H1 (cell line): ENCODE measurements at regions not wholly inside any gene's neighbourhood (a gene's known extent, or its start where the extent isn't known, plus 50 kb on each side); places are given as distances from the start of the nearest gene placed in this dataset.
A peak's percentile ranks its signal among the peaks of the same experiment; 100 is the strongest.

Source experiments
- CTCF ChIA-PET: fragments of 300-600 bp; sonication (Branson Sonifier 250); formaldehyde crosslinking; loops from one replicate; lab custom pipeline; 2021; ENCODE audit not compliant: partially characterized antibody; lab: Charles Lee
- POLR2A ChIA-PET: fragments of 300-600 bp; sonication (Branson Sonifier 250); formaldehyde crosslinking; loops from one replicate; lab custom pipeline; 2021; ENCODE audit warnings: inconsistent platforms; ENCODE audit not compliant: partially characterized antibody; lab: Charles Lee
- DNase-seq, 2 experiments: peaks; one replicate each; pipeline versions ENCODE4 v3.0.0 to v3.0.0-alpha.2; 2010 to 2022; ENCODE audit warnings: low spot score in 2 of 2, low read depth in 1 of 2, mixed read lengths in 1 of 2
- FAIRE-seq: peaks from 2 replicates; lab custom pipeline; 2011; peaks lifted over from hg19 to GRCh38; lab: Jason Lieb, UNC
- H2AFZ ChIP-seq: 2 replicates; pipeline ENCODE4 v1.8.1; 2012; ENCODE audit warnings: low read length, inconsistent platforms
- H2AK5ac ChIP-seq: 2 replicates; pipeline ENCODE4 v1.6.1; 2013; ENCODE audit warnings: low read depth, low read length
- H2BK120ac ChIP-seq: replicated peaks from 2 replicates; pipeline ENCODE3; 2013; ENCODE audit warnings: low read depth, low read length, inconsistent platforms
- H2BK12ac ChIP-seq: 2 replicates; pipeline ENCODE4 v1.6.1; 2013; ENCODE audit warnings: low read depth, low read length
- H2BK15ac ChIP-seq: 2 replicates; pipeline ENCODE4 v1.6.1; 2013; ENCODE audit warnings: low read length
- H2BK20ac ChIP-seq: 2 replicates; pipeline ENCODE4 v1.6.1; 2013; ENCODE audit warnings: low read length
- H2BK5ac ChIP-seq: 2 replicates; pipeline ENCODE4 v1.6.1; 2013; ENCODE audit warnings: low read depth, low read length
- H3K14ac ChIP-seq: 2 replicates; pipeline ENCODE4 v1.6.1; 2013; ENCODE audit warnings: inconsistent platforms; ENCODE audit not compliant: insufficient read length
- H3K18ac ChIP-seq: 2 replicates; pipeline ENCODE4 v1.6.1; 2013; ENCODE audit warnings: low read length; ENCODE audit errors: extremely low read depth
- H3K23ac ChIP-seq: 2 replicates; pipeline ENCODE4 v1.6.1; 2013; ENCODE audit warnings: inconsistent platforms; ENCODE audit not compliant: insufficient read length
- H3K23me2 ChIP-seq: 2 replicates; pipeline ENCODE4 v1.6.1; 2013; ENCODE audit warnings: low read depth, low read length
- H3K27ac ChIP-seq: 2 replicates; pipeline ENCODE4 v1.6.1; 2011; ENCODE audit warnings: low read depth, low read length, inconsistent platforms
- H3K27me3 ChIP-seq, 4 experiments: replicated peaks in 1 of 4; 1 replicate in 1 of 4; 2 replicates in 3 of 4; pipeline versions ENCODE4 v1.6.1 to v1.8.1; 2011 to 2013; ENCODE audit warnings: low read length in 3 of 4, mild to moderate bottlenecking in 3 of 4, inconsistent platforms in 2 of 4, mixed read lengths in 2 of 4, moderate library complexity in 1 of 4; ENCODE audit not compliant: control insufficient read depth in 3 of 4, insufficient read depth in 3 of 4; ENCODE audit errors: extremely low read depth in 1 of 4
- H3K36me3 ChIP-seq, 4 experiments: 2 replicates each; pipeline versions ENCODE4 v1.6.1 to v1.8.1; 2011 to 2013; ENCODE audit warnings: mild to moderate bottlenecking in 4 of 4, low read length in 3 of 4, moderate library complexity in 2 of 4, control low read depth in 1 of 4, inconsistent platforms in 1 of 4; ENCODE audit not compliant: insufficient read depth in 4 of 4, control insufficient read depth in 2 of 4
- H3K4ac ChIP-seq: replicated peaks from 2 replicates; pipeline ENCODE3; 2013; ENCODE audit warnings: low read length, low read depth, mixed read lengths, inconsistent platforms; ENCODE audit not compliant: insufficient read length
- H3K4me1 ChIP-seq, 4 experiments: replicated peaks in 1 of 4; 1 replicate in 1 of 4; 2 replicates in 3 of 4; pipeline versions ENCODE4 v1.6.1 to v1.8.1; 2011 to 2013; ENCODE audit warnings: low read length in 3 of 4, inconsistent platforms in 2 of 4, mixed read lengths in 1 of 4; ENCODE audit not compliant: insufficient read depth in 4 of 4, control insufficient read depth in 3 of 4
- H3K4me2 ChIP-seq, 2 experiments: 2 replicates each; pipeline versions ENCODE4 v1.6.1 to v1.8.1; 2011 to 2013; ENCODE audit warnings: low read depth in 2 of 2, low read length in 2 of 2, control low read depth in 1 of 2, inconsistent platforms in 1 of 2, mild to moderate bottlenecking in 1 of 2; ENCODE audit not compliant: insufficient read depth in 1 of 2
- H3K4me3 ChIP-seq, 4 experiments: fragments of 200-600, 300-600 bp in 1 of 4; sonication (generic), shearing (Covaris generic), sonication (Bioruptor Twin) in 1 of 4; 2 replicates each; pipeline versions ENCODE4 v1.5.1 to v1.8.1; 2011 to 2016; ENCODE audit warnings: low read length in 4 of 4, low read depth in 3 of 4, control low read depth in 2 of 4, inconsistent platforms in 2 of 4, mild to moderate bottlenecking in 2 of 4, mixed read lengths in 1 of 4, moderate library complexity in 1 of 4; ENCODE audit not compliant: insufficient read depth in 2 of 4; ENCODE audit errors: extremely low read depth in 1 of 4
- H3K56ac ChIP-seq: replicated peaks from 2 replicates; pipeline ENCODE3; 2013; ENCODE audit warnings: low read depth, mild to moderate bottlenecking, mixed read lengths, low read length, inconsistent platforms; ENCODE audit not compliant: insufficient read length
- H3K79me1 ChIP-seq: 2 replicates; pipeline ENCODE4 v1.6.1; 2013; ENCODE audit warnings: low read depth, low read length, control low read depth
- H3K79me2 ChIP-seq, 2 experiments: 2 replicates each; pipeline versions ENCODE4 v1.6.1 to v1.8.1; 2012 to 2013; ENCODE audit warnings: low read length in 2 of 2, mild to moderate bottlenecking in 2 of 2, inconsistent platforms in 1 of 2; ENCODE audit not compliant: insufficient read depth in 2 of 2, control insufficient read depth in 1 of 2
- H3K9ac ChIP-seq, 4 experiments: replicated peaks in 1 of 4; 1 replicate in 1 of 4; 2 replicates in 3 of 4; pipeline versions ENCODE4 v1.6.1 to v1.8.1; 2011 to 2013; ENCODE audit warnings: low read depth in 3 of 4, low read length in 3 of 4, control low read depth in 2 of 4, mild to moderate bottlenecking in 2 of 4, moderate library complexity in 2 of 4, inconsistent platforms in 1 of 4; ENCODE audit errors: extremely low read depth in 1 of 4
- H3K9me3 ChIP-seq, 2 experiments: 2 replicates each; pipeline versions ENCODE4 v1.6.1 to v1.8.1; 2012 to 2013; ENCODE audit warnings: mild to moderate bottlenecking in 2 of 2, moderate library complexity in 2 of 2, control low read depth in 1 of 2, inconsistent platforms in 1 of 2, low read depth in 1 of 2, low read length in 1 of 2, mixed read lengths in 1 of 2; ENCODE audit not compliant: insufficient read depth in 2 of 2
- H4K20me1 ChIP-seq, 2 experiments: replicated peaks in 1 of 2; 2 replicates each; pipeline versions ENCODE3 to v1.8.1; 2011 to 2013; ENCODE audit warnings: inconsistent platforms in 2 of 2, low read length in 2 of 2, mild to moderate bottlenecking in 1 of 2; ENCODE audit not compliant: insufficient read depth in 2 of 2, control insufficient read depth in 1 of 2
- H4K5ac ChIP-seq: 2 replicates; pipeline ENCODE4 v1.6.1; 2013; ENCODE audit warnings: low read length, low read depth, mixed read lengths, inconsistent platforms; ENCODE audit not compliant: insufficient read length
- H4K8ac ChIP-seq: 2 replicates; pipeline ENCODE4 v1.8.0; 2013; ENCODE audit warnings: mild to moderate bottlenecking, moderate library complexity, low read length, inconsistent platforms; ENCODE audit not compliant: insufficient read depth; ENCODE audit errors: extremely low read depth
- H4K91ac ChIP-seq: replicated peaks from 2 replicates; pipeline ENCODE3; 2013; ENCODE audit warnings: low read length, mixed read lengths, inconsistent platforms; ENCODE audit not compliant: insufficient read length
- BACH1 ChIP-seq: IDR thresholded peaks from 2 replicates; pipeline ENCODE4 v1.6.1; 2012; ENCODE audit warnings: low read length, improper control_type of control experiment
- CREB1 ChIP-seq: IDR thresholded peaks from 2 replicates; pipeline ENCODE4 v1.6.1; 2012; ENCODE audit warnings: inconsistent platforms
- EGR1 ChIP-seq: IDR thresholded peaks from 2 replicates; pipeline ENCODE4 v1.6.1; 2011; ENCODE audit warnings: low read depth, low read length, borderline replicate concordance
- EP300 ChIP-seq, 2 experiments: IDR thresholded peaks; 1 replicate in 1 of 2; 2 replicates in 1 of 2; pipeline ENCODE4 v1.6.1; 2011 to 2012; ENCODE audit warnings: low read depth in 2 of 2, low read length in 2 of 2, mild to moderate bottlenecking in 2 of 2, borderline replicate concordance in 1 of 2, inconsistent platforms in 1 of 2, moderate library complexity in 1 of 2
- EZH2 ChIP-seq: fragments of 200-600 bp; sonication (generic); IDR thresholded peaks from 2 replicates; pipeline ENCODE4 v1.7.1; 2012; ENCODE audit warnings: low read depth, mild to moderate bottlenecking, moderate library complexity, low read length, inconsistent platforms; ENCODE audit not compliant: severe bottlenecking
- HDAC2 ChIP-seq, 2 experiments: fragments of 300-600 bp in 1 of 2; sonication (generic) in 1 of 2; IDR thresholded peaks; 2 replicates each; pipeline ENCODE4 v1.6.1; 2011 to 2012; ENCODE audit warnings: low read depth in 2 of 2, low read length in 2 of 2, mild to moderate bottlenecking in 2 of 2, moderate library complexity in 2 of 2, borderline replicate concordance in 1 of 2, inconsistent platforms in 1 of 2
- HDAC6 ChIP-seq: IDR thresholded peaks from one replicate; pipeline ENCODE4 v1.7.1; 2012; ENCODE audit warnings: low read depth, mild to moderate bottlenecking, inconsistent platforms, low read length, moderate library complexity
- JUND ChIP-seq: IDR thresholded peaks from 2 replicates; pipeline ENCODE4 v1.6.1; 2011; ENCODE audit warnings: mild to moderate bottlenecking, improper control_type of control experiment, low read length
- KDM4A ChIP-seq: IDR thresholded peaks from one replicate; pipeline ENCODE4 v1.7.1; 2012; ENCODE audit warnings: low read depth, mild to moderate bottlenecking, moderate library complexity, low read length, inconsistent platforms; ENCODE audit not compliant: severe bottlenecking
- POLR2AphosphoS5 ChIP-seq: IDR thresholded peaks from 2 replicates; pipeline ENCODE4 v1.6.1; 2011; ENCODE audit warnings: low read depth, low read length
- SIRT6 ChIP-seq: IDR thresholded peaks from one replicate; pipeline ENCODE4 v1.7.1; 2012; ENCODE audit warnings: low read length, inconsistent platforms
- TCF12 ChIP-seq: IDR thresholded peaks from 2 replicates; pipeline ENCODE4 v1.6.1; 2011; ENCODE audit warnings: low read depth, mild to moderate bottlenecking, low read length
- WGBS, 2 experiments: shearing (Covaris generic) in 1 of 2; methylation state at CpG; one replicate each; pipeline versions ENCODE4 v1.1.6 to v1.1.7; 2013 to 2015; ENCODE audit warnings: low lambda C conversion rate in 2 of 2, mixed read lengths in 2 of 2, inconsistent platforms in 1 of 2, low coverage in 1 of 2, missing lambda C conversion rate in 1 of 2; ENCODE audit not compliant: insufficient replicate concordance in 2 of 2, insufficient coverage in 1 of 2, insufficient read length in 1 of 2; ENCODE audit errors: extremely low coverage in 1 of 2, missing lambda C conversion rate in 1 of 2; 5-methylcytosine and 5-hydroxymethylcytosine counted together
- TF ChIP-seq, protein P1 (sequence below): IDR thresholded peaks from 2 replicates; pipeline ENCODE4 v1.6.1; 2012; ENCODE audit warnings: inconsistent platforms

DNA sequence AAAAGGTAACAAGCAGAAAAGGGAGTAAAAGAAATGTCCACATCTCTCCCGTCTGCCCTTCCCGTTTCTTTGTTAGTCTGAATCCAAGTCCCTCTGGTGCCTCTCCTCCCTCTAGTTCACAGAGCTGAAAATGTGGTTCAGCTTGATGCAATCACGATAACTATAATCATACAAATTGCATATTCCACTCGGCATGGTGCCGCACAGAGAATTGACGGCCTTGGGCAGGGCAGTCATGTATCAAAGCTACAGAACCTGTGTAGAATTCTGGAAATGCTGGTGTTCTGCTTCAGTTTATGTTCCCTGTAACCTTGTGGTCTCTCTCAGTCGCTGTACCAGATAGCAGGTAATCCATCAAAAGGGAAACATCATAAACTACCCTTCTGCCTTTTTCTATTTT lies 562.9 kb upstream of the CBLB start:
- H3K79me2 ChIP-seq: no peaks in the 10 kb centered on the region
- no peak for DNase-seq
- no peak overlapping the region for H4K5ac ChIP-seq
- H3K36me3 ChIP-seq: no peaks in the 10 kb centered on the region
- 86% methylated on average over 7 of the region's 7 CpGs; no CpG with 5 or more reads in 1 of the 2 experiments for WGBS, 2 experiments
- H3K4me1 ChIP-seq: no peaks in the 10 kb centered on the region
- H3K56ac ChIP-seq: no peak overlapping the region
- H3K9ac ChIP-seq: no peak overlapping the region; a peak in 1 of 7 replicates
- no peak overlapping the region for H2AK5ac ChIP-seq
- no peak overlapping the region for H3K23ac ChIP-seq
- no peaks in the 10 kb centered on the region for H3K9me3 ChIP-seq
- no peak overlapping the region for H3K14ac ChIP-seq
- no peaks in the 10 kb centered on the region for H3K27me3 ChIP-seq
- no peak overlapping the region for H2BK15ac ChIP-seq
- no peak overlapping the region for H3K4ac ChIP-seq
- H3K4me3 ChIP-seq: no peak overlapping the region
- no peak overlapping the region for H3K27ac ChIP-seq
- CTCF ChIA-PET: no interaction called here
- H3K79me1 ChIP-seq: no peaks in the 10 kb centered on the region
- no peak for TF ChIP-seq CREB1
- no peak for TF ChIP-seq KDM4A
- no peak for TF ChIP-seq HDAC6
- no peak for TF ChIP-seq EP300 (IDR thresholded peaks at IDR 0.05; ENCODE audit: borderline replicate concordance in 1 of 2, low read depth in 2 of 2, low read length in 2 of 2)
- no peak for TF ChIP-seq JUND
- no peak for TF ChIP-seq HDAC2 (IDR thresholded peaks at IDR 0.05; ENCODE audit: borderline replicate concordance in 1 of 2, low read depth in 2 of 2, low read length in 2 of 2)
- TF ChIP-seq SIRT6: no peak
- TF ChIP-seq EGR1: no peak
- no peak for TF ChIP-seq TCF12
- no peak for TF ChIP-seq BACH1
- TF ChIP-seq POLR2AphosphoS5: no peak
- TF ChIP-seq, protein P1, sequence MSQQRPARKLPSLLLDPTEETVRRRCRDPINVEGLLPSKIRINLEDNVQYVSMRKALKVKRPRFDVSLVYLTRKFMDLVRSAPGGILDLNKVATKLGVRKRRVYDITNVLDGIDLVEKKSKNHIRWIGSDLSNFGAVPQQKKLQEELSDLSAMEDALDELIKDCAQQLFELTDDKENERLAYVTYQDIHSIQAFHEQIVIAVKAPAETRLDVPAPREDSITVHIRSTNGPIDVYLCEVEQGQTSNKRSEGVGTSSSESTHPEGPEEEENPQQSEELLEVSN: no peak
- no peak for TF ChIP-seq EZH2
- H2BK5ac ChIP-seq: no peak overlapping the region
- H4K20me1 ChIP-seq: no peaks in the 10 kb centered on the region
- 0 out of 2 replicates have a peak overlapping the region, but pooled peaks have one; percentile 44 for H2AFZ ChIP-seq
- H4K91ac ChIP-seq: no peak overlapping the region
- FAIRE-seq: no peak
- no peak overlapping the region for H4K8ac ChIP-seq
- no peak overlapping the region for H3K4me2 ChIP-seq
- POLR2A ChIA-PET: no interaction called here
- H2BK120ac ChIP-seq: no peak overlapping the region
- no peak overlapping the region for H2BK12ac ChIP-seq
- H2BK20ac ChIP-seq: no peak overlapping the region
- no peak overlapping the region for H3K18ac ChIP-seq
- H3K23me2 ChIP-seq: no peaks in the 10 kb centered on the region
